HG03439 (cell line): ENCODE measurements at regions not wholly inside any gene's neighbourhood (a gene's known extent, or its start where the extent isn't known, plus 50 kb on each side); places are given as distances from the start of the nearest gene placed in this dataset.

Experiments used
- ATAC-seq: cut with Tn5 transposase; IDR thresholded peaks from one replicate; pipeline ENCODE4 v1.9.1; 2021; ENCODE audit warnings: mild to moderate bottlenecking, moderate library complexity; ENCODE audit not compliant: unreplicated experiment

DNA sequence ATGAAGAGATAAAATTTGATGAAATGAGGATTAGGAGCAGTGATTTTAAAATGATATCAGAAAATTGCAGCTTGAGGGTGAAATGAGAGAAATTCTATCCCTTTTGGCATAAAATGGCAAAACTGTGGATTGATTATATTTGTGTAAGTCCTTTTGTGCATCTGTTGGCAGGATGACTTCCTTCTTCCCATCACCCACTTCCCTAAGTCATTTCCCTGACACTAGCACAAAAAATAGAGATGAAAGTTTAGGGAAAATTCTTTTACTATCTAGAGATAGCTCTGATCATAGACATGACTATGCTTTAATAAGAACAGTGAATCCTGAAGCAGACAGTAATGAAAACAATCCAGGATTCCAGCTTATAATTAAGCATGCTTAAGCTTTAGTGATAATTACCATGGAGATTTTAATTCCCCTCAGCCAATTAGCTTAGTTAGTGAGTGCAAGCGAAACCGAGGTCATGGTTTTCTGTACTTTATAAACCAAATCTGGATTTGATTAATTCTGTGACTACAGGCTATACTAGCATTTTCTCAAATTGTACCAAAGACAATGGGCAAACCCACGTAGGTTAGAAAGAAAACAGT, 163.6 kb upstream of the TARS1 start:
- ATAC-seq = no peak

DNA sequence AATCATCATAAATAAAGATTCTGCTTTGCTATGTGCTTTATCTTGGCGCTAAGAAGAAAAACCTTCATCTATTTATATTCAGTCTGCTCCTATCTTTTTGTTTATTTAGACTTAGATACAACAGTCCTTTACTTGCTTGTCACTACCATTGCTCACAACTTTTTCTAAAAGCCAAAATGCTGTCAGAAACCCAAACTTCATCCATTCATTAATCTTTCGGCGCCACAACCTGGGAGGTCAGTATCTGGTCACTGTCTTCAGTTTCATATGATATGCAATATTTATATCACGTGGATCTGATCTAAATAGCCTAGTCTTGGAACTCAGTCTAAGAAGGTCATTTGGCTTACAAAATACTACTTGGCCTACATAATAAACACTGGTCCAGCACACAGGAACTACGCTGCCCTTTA, 159.3 kb upstream of the TARS1 start:
- ATAC-seq = no peak

- ATAC-seq = no peak
Observed at GRCh38 chr5:33282157-33282556, 158.6 kb upstream of the TARS1 start.

DNA sequence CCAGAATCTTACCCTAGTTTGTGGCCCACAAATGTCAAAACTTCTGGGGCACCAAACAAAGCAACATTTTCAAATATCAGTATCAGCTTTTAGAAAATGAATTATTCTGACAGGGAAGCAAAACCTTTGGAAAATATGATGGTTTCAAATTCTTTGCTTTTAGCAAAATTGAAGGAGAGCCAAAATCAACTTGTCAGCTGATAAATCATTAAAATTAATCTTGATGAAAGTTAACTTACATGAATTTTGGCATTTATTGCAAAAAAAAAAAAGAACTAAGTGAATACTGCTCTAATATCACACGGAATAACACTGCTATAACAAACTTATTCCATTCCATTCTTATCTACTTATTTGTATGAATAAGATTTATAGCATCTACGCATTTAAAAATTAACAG, 158.1 kb upstream of the TARS1 start:
- ATAC-seq = no peak

DNA sequence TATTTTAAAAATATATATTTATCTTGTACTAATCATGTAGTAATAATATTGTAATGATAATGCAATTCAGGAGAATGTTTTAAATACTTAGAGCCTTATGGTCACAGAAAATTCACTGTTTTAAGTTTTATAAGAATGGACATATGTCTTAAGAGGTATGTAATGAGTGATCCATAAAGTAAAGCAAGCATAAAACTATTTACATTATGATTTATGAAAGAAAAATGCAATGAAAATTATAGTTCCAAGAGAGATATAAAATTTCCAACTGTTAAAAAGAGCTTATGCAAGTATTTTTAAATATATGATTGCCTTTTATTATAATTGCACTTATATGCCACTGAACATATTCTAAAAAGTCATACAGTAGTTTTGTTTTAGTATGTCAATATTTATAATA, 157.5 kb upstream of the TARS1 start:
- no peak for ATAC-seq

DNA sequence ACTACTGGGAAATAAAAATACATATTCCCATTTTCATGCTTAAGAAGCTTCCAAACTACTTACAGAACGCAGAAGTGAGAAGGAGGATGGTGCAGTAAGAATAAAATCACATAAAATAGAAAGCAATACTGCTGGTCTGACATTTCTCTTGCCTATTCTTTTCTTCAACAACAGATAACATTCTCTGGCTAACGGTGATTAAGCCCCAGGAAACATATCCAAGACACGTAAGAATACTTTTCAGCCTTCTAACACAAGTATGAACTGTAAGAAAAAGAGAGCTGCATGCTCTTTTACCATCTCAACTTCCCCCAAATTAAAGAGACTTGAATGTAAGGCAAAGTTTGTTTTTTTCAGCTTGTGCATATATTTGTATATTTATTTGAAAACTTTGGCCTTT, 156.1 kb upstream of the TARS1 start:
- no peak for ATAC-seq

DNA sequence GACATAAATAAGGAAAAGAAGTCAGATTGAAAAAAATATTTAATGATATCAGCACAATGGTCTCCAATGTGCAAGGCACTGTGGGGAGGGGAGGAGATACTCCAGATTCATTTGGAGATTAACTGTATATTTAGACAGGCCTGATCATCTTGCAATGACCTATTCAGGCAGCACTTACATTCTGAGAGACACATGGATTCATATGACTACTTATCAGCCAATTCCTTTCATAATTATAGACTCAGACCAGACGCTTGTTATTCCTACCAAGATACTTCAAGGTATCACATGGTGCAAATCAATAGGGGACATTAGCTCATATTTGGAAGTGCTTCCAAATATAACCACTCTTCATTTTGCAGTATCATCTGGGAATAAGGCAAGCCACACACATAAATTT, 153.5 kb upstream of the TARS1 start:
- no peak for ATAC-seq

DNA sequence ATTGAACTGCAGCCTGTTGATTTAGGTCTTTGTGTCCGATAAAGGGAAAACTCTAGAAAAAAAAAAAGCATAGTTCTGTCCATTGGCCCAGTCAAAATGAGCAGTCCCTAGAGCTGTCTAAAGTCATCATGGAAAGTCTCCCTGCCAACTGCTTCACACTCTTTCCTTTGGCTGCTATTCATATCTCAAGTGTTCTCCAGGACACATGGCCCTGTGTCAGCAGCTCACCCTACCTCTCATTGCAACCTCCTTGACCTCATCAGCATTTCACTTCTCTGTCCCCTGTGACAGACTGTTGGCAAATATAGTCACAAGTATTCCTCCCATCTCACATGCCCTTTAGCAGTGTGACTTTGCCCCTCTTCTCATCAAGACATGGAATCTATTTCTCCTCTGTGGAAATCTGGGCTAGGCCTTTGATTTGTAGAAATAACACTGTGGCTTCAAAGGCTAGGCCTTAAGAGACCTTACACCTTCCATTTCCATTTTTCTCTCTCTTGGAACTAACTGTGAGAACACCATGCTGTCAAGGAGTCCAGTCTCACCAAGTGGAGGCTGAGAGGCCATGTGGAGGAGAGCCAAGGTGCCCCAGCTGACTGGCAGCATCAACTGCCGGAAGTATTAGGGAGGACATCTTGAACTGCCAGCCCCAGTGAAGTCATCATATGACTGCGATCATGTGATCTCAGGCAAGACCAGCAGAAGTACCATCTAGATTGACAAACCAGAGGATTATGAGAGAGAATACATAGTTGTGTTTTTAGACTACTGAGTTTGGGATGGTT, 149.4 kb upstream of the TARS1 start:
- no peak for ATAC-seq

DNA sequence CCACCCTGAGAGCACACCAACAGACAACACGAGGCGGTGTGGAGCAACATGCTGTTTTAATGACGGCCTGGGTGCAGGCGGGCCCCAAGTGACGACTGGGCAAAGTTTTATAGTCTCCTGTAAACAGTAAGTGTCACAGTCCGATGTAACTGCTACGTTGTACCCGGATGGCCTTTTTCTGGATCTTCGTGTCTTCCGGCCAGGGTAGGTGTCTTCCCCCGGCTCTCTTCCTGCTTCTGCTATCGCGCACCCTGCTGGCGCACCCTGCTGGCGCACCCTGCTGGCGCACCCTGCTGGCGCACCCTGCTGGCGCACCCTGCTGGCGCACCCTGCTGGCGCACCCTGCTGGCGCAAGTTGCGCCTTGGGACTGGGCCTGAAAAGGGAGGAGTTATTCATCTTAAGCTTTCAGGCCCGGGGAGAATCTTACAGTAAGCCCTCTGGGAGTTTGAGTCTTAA, 143.0 kb upstream of the TARS1 start:
- ATAC-seq = no peak

- ATAC-seq = peak; percentile 36
Observed at GRCh38 chr5:33299621-33300208, 141.1 kb upstream of the TARS1 start.

DNA sequence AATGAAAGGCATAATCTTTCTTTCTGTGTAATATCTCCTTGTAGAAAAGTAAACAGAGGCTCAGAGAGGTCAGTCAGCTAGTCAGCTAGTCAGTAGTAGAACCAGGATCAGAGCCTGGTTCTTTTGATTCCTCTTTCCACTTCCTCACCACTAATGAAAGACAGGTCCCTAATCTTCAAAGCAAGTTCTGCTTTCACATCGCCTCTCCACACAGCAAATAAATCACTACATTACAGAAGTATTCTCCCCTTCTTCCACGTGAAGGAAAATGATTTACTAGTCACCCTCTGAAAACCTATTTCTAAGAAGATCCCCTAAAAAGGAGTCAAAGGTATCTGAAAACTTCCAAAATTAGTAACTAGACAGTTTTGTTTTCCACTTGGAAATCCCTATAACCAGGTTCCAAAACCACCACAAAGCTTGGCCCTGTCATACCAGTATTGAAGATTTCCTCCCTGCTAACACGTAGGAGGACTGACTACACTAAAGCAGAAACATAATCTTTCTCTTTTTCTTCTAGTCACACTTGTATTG, 140.5 kb upstream of the TARS1 start:
- peak; percentile 66 for ATAC-seq

DNA sequence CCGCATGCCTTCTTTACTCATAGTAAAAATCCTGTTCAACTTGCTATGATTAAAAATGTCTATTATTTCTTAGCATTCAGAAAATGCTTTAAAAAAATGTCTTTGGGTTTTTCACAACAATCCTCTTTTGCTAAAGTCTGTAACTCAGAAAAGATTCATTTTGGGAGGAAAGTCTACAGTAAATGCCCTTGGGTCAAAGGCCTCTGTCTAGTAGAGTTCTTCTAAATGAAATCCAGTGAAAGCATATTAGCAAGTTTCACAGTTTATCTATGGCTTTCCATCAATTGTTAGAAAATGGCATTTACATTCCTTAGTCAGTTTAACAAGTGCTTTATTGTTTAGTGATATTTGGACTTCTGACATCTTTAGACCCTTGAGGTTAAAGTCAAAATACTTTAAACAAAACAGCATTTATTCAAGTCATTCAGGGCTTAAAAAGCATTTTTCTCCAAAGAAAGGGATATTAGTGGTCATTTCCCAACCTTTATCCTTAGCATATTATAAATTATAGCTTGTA, 137.1 kb upstream of the TARS1 start:
- ATAC-seq = no peak

- no peak for ATAC-seq
Observed at GRCh38 chr5:33304601-33305000, 136.2 kb upstream of the TARS1 start.

DNA sequence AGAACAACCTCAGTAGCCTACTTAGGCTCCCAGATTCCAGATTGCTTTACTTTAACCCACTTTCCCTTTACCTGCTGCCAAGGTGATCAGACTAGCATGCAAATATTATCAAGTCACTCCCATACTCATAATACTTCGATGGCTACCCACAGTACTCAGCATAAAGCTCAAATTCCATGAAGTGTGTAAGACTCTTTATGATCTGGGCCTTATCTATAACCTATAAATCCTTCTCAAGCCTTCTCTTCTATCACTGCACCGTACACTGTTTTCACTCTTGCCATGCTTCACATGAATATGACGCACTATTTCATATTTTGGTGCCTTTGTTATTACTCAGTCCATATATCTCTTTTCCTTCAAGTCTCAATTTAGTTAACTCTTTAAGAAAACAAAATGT, 135.2 kb upstream of the TARS1 start:
- ATAC-seq = no peak

DNA sequence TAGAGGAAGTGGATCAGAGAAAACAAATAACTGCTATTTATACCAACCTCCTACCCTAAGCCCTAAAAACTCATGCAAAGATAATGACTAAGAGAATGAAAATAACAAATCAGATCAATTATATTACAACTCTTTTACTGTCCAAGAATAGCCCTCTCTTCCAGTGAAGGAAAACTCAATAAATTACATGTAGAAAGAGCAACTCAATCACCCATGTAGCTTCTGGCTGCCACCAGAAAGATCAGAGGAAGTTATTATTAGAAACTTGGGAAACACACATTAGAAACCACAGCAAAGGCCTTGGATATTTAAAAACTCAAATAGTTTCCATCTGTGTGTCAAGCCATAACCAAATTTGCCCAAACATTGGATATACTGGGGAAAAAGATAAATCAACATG, 134.0 kb upstream of the TARS1 start:
- no peak for ATAC-seq

DNA sequence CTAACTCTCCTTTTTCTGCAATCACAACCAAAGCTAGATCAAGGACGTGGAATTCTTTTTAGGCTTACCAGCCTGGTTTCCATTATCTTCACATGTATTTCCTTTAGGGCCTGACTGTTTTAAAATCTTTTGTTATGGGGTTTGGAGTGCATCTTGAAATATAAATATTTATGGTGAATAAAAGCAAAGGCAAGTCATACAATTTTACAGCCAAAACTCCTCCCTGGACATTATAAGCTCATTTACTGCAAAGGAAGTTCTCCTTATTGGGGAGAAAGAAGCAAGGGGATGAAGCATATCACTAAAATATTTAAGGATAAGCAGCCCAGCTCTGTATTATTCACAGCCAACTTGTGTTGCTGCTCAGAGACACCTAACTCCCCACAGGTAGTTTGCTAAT, 132.2 kb upstream of the TARS1 start:
- no peak for ATAC-seq

- ATAC-seq = no peak
Observed at GRCh38 chr5:33309068-33309467, 131.7 kb upstream of the TARS1 start.

DNA sequence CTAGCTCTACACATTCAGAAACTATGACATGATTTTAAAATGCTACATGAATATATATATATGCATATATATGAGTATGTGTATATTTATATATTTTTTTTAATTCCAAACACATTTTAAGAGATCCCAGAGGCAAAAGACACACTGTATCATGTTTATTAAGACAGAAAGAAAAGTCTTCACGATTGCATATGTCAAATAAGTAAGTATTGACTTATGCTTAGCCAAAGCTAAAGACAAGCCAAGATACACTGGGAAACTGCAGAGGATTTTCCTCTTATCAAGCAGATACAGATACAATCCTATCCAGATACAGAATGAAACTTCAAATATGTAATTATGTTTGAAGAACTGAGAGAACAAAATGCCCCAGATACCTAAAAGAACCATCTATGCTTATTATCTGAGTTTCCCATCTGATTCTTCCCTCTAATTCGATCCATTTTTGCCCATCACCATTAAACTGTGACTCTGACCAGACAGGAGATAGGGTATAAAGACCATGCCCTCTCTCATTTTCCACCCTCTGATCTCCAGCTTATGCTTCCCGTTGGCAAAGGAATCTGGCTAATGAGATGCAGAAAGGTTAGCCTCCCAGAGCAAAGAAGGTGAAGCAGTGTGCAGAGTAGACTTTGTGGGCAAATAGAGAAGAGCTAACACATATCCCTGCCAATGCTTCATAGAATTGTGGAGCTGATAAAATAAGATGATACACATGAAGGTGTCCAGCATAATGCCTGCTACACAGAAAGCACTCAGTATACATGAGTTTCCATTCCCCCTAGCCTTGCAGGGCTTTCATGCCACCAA, 131.0 kb upstream of the TARS1 start:
- no peak for ATAC-seq

- no peak for ATAC-seq
Observed at GRCh38 chr5:33310451-33310850, 130.3 kb upstream of the TARS1 start.

GRCh38 chr5:33311893-33312292, 128.9 kb upstream of the TARS1 start:
- no peak for ATAC-seq
